Stimulated activated CD4-positive, alpha-beta T cell treated with anti-CD3 and anti-CD28 coated beads, Interleukin-1b, Interleukin-23, amount 100 ng/mL, for 1 hour (primary cell): ENCODE measurements at regions not wholly inside any gene's neighbourhood (a gene's known extent, or its start where the extent isn't known, plus 50 kb on each side); places are given as distances from the start of the nearest gene placed in this dataset.
A peak's percentile ranks its signal among the peaks of the same experiment; 100 is the strongest.
"Not testable (repeated sequence)": the region's sequence is repeated elsewhere in the genome, so short reads cannot be mapped to it uniquely, and the experiment has no call there.

Experiments used
- DNase-seq, 2 donors: peaks; one replicate each; pipeline ENCODE4 v3.0.0-alpha.2; 2020; ENCODE audit warnings: low read depth in 2 of 2

DNA sequence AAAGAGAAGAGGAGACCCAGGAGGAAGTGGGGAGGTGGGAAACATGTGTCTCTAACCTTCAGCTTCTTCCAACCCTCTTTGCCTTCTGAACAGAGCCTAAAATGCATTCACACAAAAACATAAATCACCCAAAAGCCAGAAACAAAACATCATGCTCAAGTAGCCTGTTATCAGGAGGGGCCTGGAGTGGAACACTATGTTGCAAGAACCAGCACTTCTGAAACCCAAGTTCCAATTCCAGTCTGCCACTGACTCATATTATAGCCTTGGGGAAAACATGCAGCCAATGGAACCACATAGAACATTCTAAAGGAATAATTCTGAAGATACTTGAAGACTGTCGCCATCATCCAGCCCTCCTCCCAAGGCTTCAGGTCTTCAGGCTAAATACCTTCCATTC, 169.8 kb upstream of the PLXNC1 start:
- DNase-seq, result no peak

DNA sequence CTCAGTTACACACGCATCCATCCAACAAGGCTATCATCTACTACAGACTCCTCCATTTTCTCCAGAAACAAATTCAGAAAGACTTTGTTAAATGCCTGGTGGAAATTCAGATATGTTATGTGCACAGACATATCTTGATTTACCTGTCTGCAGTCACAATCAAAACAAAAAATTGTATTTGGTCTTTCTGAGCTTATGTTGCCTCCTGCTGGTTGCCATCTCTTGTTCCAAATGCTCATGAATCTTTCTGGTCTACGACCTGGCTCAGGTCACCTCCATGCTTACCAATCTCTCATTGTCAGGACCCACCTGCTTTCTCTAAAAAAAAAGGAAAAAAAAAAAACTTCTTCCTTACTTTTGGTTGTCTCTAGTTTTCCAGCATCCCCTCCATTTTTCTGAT, 169.2 kb upstream of the PLXNC1 start:
- no peak for DNase-seq

- DNase-seq, result no peak
These were observed 167.7 kb upstream of the PLXNC1 start for GRCh38 chr12:93980711-93981110.

DNA sequence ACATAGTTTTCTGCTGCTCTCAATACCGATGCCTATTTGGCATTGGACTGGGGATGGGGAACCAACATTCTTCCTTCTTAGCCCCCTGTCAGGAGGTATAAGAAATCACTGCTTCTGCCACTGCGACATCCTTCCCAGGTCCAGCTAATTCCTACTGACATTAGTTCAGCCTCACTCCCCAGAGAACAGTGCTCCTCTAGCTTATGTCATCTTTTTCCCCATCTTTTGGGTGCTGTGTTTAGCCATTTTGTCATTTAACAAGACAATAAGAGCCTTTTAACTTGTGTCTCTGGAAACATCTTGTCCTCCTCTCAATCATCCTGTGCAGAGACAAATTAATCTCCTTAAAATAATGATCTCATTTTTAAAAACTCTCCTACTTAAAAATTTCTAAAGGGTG, 167.0 kb upstream of the PLXNC1 start:
- DNase-seq, result no peak

- no peak for DNase-seq
These were observed 165.5 kb upstream of the PLXNC1 start for GRCh38 chr12:93982771-93983315.

GRCh38 chr12:93984005-93984404, 164.4 kb upstream of the PLXNC1 start:
- DNase-seq, result no peak

DNA sequence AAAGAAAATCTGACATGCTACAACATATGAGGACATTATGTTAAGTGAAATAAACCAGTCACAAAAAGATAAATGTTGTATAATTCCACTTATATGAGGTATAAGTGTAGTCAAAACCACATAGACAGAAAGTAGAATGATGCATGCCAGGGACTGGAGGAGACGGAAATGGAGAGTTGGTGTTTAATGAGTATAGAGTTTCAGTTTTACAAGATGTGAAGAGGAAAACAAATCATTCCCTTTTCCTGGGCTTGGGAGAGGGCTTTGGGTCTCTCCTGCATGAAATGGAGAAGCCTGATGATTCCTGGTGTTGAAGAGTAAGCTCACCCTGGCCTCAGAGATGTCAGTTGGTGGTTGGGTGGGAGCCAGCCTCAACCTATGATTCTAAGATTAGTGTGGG, 158.4 kb upstream of the PLXNC1 start:
- no peak for DNase-seq

GRCh38 chr12:93990832-93991803, 157.3 kb upstream of the PLXNC1 start:
- no peak for DNase-seq

DNA sequence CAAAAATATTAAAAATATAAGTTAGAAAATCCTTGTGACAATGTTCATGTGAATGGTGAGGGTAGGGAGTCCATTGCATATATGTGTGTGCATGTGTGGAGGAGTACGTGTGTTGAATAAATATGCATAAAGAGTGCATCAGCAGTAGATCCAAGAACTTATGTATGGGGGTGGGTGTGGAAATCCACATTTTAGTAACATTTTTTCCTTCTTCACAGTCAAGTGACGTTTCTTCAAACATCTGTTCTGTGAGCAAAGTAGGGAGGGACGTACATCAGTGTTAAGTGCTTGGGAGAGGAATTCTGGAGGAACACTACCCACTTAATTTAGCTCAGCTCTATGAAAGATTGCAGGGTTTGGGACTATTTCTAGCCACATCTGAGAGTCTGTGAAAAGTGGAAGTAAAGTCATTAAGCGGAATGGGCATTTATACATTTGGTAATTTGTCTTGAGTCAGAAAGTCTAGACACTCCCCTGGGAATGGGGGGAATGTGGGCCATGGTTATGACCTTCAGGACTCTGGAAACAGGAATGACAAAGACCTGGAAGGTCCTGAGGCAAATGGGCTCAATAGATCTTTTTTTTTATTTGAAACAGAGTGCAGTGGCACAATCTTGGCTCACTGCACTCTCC, 156.4 kb upstream of the PLXNC1 start:
- DNase-seq, result no peak

- no peak for DNase-seq
These were observed 153.7 kb upstream of the PLXNC1 start for GRCh38 chr12:93994721-93995120.

DNA sequence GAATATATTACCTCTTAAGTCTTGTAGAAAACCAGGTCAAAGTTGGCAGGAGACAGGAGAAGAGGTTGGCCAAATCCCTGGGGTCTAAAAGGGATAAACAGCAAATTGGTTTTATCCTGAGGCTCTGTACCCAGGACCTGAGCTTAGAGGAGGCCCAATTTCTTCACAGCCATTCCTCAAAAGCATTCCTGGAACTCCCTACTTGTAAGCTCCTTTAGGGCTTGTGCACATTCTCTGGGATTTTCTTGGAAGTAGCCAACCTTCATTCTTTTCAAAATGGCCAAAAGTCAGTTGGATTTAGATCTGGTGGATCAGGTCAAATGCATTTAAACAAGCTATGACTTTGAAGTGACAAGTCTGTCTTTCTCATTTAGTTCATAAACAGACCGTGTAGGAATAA, 152.1 kb upstream of the PLXNC1 start:
- DNase-seq, result no peak

DNA sequence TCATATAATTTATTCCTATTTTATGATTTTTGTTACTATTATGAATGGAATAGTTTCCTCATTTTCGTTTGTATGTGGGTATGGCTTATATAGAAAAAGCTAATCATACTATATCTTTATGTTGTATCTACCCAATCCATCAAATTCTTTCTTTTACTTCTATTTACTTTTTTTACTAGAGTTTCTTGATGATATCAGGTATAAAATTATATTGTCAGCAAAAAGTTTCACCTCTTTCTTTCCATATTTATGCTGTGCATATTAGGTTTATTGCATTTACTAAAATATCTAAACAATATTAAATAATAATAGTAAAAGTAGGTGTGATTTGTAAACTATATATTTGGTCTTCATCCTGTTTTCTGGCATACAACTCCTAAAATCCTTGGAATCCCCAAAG, 146.7 kb upstream of the PLXNC1 start:
- DNase-seq, result no peak

- DNase-seq, result not testable (repeated sequence)
These were observed 145.5 kb upstream of the PLXNC1 start for GRCh38 chr12:94002925-94003324.

DNA sequence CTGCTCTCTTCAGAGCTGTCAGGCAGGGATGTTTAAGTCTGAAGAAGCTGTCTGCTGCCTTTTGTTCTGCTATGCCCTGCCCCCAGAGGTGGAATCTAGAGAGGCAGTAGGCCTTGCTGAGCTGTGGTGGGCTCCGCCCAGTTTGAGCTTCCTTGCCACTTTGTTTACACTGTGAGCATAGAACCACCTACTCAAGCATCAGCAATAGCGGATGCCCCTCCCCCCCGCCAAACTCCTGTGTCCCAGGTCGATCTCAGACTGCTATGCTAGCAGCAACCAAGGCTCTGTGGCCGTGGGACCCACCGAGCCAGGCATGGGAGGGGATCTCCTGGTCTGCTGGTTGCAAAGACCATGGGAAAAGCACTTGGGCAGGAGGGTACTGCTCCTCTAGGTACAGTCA, 140.5 kb upstream of the PLXNC1 start:
- DNase-seq, result peak; percentile 4 to 5

- DNase-seq, result no peak
These were observed 138.1 kb upstream of the PLXNC1 start for GRCh38 chr12:94010307-94010706.

DNA sequence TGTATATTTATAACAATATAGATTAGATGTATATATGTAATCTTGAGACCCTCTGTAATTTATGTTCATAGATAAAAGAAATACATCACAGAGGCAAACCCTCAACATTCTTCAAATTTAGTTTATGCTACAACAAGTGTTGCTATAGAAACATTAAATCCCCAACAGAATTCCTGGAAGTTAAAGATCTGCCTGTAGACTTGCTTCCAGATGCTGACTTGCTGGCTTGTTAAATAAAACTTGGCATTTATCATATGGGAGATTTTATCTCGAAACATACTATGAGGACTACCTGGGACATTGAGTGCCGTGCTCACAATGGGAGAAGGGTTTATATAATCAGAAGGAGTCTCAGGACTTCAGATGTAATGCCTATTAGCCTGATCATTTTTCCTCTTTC, 136.3 kb upstream of the PLXNC1 start:
- no peak for DNase-seq

DNA sequence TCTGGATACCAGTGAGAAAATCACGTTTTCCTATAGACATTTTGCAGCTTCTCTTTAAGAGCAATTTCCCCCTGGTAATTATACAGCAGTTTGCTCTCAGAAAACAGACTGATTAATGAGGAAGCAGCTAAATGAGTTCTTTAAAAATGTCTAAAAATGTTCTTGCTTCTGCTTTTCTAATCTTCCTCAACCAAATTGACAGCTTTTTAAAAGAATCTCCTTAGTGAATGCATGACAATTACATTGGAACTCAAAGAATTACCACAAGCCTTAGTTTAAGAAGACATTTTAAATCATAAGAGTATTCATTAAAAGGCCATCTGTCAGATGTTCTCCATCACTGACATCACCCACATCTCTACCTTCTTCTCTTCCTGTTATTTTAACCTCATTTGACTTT, 135.8 kb upstream of the PLXNC1 start:
- no peak for DNase-seq

DNA sequence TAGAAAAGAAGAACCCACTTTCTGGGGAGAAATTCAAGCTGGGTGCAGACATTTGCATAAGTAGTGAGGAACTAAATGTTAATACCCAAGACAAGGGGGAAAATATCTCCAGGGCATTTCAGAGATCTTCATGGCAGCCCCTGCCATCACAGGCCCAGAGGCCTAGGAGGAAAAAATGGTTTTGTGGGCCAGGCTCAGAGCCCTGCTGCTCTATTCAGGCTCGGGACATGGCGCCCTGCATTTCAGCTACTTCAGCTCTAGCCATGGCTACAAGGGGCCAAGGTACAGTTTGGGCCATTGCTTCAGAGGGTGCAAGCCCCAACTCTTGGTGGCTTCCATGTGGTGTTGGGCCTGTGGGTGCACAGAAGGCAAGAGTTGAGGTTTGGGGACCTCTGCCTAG, 131.1 kb upstream of the PLXNC1 start:
- not testable (repeated sequence) for DNase-seq

GRCh38 chr12:94020335-94020734, 128.0 kb upstream of the PLXNC1 start:
- no peak for DNase-seq

- DNase-seq, result no peak
These were observed 124.5 kb upstream of the PLXNC1 start for GRCh38 chr12:94023879-94024278.

DNA sequence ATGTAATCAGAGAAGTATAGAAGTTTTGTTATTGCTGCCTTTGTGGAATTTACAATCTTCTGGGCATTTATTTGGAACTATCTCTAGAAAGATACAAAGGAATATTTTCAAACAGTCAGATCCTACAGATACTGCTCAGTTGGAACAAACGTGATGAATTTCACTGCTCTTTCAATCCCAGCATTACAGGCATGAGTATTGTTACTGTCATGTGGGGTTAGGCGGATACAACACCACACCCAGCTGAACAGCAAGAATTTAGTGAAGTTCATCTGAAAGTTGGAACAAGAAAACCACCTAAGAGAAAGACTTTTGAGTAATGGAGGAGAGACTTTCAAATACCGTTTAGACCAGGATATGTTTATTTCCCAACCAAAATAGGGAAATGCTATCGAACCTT, 123.3 kb upstream of the PLXNC1 start:
- no peak for DNase-seq

- DNase-seq, result no peak
These were observed 122.6 kb upstream of the PLXNC1 start for GRCh38 chr12:94025756-94026155.

- DNase-seq, result no peak
These were observed 121.8 kb upstream of the PLXNC1 start for GRCh38 chr12:94026596-94026995.
